Vagina (tissue), 2 donors: ENCODE measurements at regions not wholly inside any gene's neighbourhood (a gene's known extent, or its start where the extent isn't known, plus 50 kb on each side); places are given as distances from the start of the nearest gene placed in this dataset.

ENCODE experiments used
- POLR2A ChIP-seq, 2 donors: fragments of 450-650 bp; IDR thresholded peaks; one replicate each; pipeline ENCODE4 v1.6.1; 2017; ENCODE audit warnings: antibody characterized with exemption in 2 of 2, mild to moderate bottlenecking in 2 of 2, moderate library complexity in 2 of 2
- POLR2AphosphoS5 ChIP-seq, 2 donors: sonication (generic); formaldehyde crosslinking; IDR thresholded peaks; one replicate each; pipeline ENCODE4 v1.9.0; 2017; ENCODE audit warnings: antibody characterized with exemption in 2 of 2, mild to moderate bottlenecking in 2 of 2, low read depth in 1 of 2; ENCODE audit not compliant: insufficient read depth in 1 of 2
- TF ChIP-seq, protein P1 (sequence below), 3 experiments: fragments of 450-650 bp in 2 of 3; fragments of 200-600 bp in 1 of 3; sonication (generic) in 1 of 3; IDR thresholded peaks; one replicate each; pipeline ENCODE4 v1.5.1; 2017 to 2019; ENCODE audit warnings: antibody characterized with exemption in 3 of 3, mild to moderate bottlenecking in 2 of 3, moderate library complexity in 2 of 3

- TF ChIP-seq, protein P1, sequence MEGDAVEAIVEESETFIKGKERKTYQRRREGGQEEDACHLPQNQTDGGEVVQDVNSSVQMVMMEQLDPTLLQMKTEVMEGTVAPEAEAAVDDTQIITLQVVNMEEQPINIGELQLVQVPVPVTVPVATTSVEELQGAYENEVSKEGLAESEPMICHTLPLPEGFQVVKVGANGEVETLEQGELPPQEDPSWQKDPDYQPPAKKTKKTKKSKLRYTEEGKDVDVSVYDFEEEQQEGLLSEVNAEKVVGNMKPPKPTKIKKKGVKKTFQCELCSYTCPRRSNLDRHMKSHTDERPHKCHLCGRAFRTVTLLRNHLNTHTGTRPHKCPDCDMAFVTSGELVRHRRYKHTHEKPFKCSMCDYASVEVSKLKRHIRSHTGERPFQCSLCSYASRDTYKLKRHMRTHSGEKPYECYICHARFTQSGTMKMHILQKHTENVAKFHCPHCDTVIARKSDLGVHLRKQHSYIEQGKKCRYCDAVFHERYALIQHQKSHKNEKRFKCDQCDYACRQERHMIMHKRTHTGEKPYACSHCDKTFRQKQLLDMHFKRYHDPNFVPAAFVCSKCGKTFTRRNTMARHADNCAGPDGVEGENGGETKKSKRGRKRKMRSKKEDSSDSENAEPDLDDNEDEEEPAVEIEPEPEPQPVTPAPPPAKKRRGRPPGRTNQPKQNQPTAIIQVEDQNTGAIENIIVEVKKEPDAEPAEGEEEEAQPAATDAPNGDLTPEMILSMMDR (IDR thresholded peaks at IDR 0.05) = no peak
- TF ChIP-seq POLR2A (IDR thresholded peaks at IDR 0.05) = no peak
- no peak for TF ChIP-seq POLR2AphosphoS5 (IDR thresholded peaks at IDR 0.05; ENCODE audit: insufficient read depth in 1 of 2, low read depth in 1 of 2)
Observed at GRCh38 chr12:126545411-126545810, 1480.2 kb downstream of the AACS start.
